Tibial artery (tissue), 4 donors: ENCODE measurements at regions not wholly inside any gene's neighbourhood (a gene's known extent, or its start where the extent isn't known, plus 50 kb on each side); places are given as distances from the start of the nearest gene placed in this dataset.

Experiments
- DNase-seq, 2 donors: peaks; one replicate each; pipeline ENCODE4 v3.0.0-alpha.2; 2019
- H3K27ac ChIP-seq, 2 donors: fragments of 200-600 bp; sonication (generic) in 1 of 2; 1 replicate in 1 of 2; 2 replicates in 1 of 2; pipeline ENCODE4 v1.5.1; 2018 to 2019; ENCODE audit warnings: mild to moderate bottlenecking in 1 of 2
- H3K27me3 ChIP-seq, 2 donors: fragments of 200-600 bp; sonication (generic) in 1 of 2; one replicate each; pipeline versions ENCODE4 v1.5.1 to v1.6.0; 2016 to 2019
- H3K36me3 ChIP-seq, 3 donors: fragments of 200-600 bp; sonication (generic) in 2 of 3; one replicate each; pipeline ENCODE4 v1.5.1; 2016 to 2019; ENCODE audit warnings: mild to moderate bottlenecking in 2 of 3
- H3K4me1 ChIP-seq, 4 donors: fragments of 200-600 bp; sonication (generic) in 2 of 4; 1 replicate in 3 of 4; 2 replicates in 1 of 4; pipeline ENCODE4 v1.5.1; 2016 to 2019
- H3K4me3 ChIP-seq, 2 donors: fragments of 200-600 bp; sonication (generic) in 1 of 2; 1 replicate in 1 of 2; 2 replicates in 1 of 2; pipeline ENCODE4 v1.5.1; 2018 to 2019; ENCODE audit warnings: mild to moderate bottlenecking in 2 of 2
- H3K9me3 ChIP-seq, 3 donors: fragments of 200-600 bp; sonication (generic) in 1 of 3; one replicate each; pipeline ENCODE4 v1.5.1; 2016 to 2019
- intact Hi-C: fragments of 100-400 bp; cut with DNase I; formaldehyde crosslinking; loops from one replicate; pipeline ENCODE4 v1.15.0; 2023; ENCODE audit warnings: low total_unique reads
- TF ChIP-seq, protein P1 (sequence below), 2 experiments: fragments of 200-600 bp in 1 of 2; fragments of 450-650 bp in 1 of 2; IDR thresholded peaks; one replicate each; pipeline ENCODE4 v1.5.1; 2017 to 2019; ENCODE audit warnings: antibody characterized with exemption in 2 of 2, mild to moderate bottlenecking in 1 of 2, moderate library complexity in 1 of 2

DNA sequence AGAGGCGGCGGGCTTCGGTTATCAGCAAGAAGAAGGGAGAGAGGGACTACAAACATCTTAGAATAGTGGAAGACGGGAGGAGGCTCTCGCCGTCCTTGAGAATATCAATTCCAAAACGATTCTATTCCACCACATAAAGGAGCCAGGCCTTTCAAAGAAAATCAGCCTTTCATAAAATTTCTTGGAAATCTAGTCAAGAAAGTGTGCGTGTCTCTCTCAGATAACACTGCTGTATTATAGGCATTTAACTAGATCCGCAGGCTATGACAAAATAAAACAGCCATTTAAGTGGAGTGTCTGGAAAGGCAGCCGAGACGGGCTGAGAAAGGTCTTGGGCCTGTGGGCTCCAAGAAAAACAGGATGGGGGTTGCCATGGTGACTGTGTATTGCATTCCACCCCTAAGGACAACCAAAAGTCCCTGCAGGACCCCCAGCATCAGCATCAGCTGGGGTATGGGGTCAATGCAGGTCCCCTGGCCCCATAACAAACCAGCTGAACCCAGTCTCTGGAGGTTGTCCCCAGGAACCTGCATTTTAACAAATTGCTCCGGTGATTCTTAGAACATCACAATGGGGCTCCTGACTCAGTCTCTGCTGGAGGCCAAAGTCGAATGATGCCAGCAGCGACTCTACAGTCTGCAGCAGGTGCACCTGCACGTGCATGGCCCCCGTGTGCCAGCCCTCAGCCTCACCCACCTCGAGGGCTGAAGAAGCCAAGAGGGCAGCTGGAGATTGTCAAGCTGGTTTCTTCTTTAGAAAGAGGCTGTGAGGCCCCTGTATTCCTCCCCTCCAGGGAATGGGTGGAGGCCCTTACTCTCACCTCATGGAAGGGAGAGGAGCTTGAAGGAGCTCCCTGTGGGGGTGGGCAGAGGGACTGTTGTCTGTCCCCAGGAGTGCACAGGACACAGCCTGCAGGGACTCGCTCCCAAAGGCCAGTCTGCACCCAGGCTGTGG is 287.4 kb downstream of the NPHP4 start:
- Histone ChIP-seq H3K4me1 (no peaks in the 10 kb centered on the region), H3K9me3 (no peaks in the 10 kb centered on the region), H3K4me3 (no peak overlapping the region), H3K36me3 (no peaks in the 10 kb centered on the region), H3K27ac (no peak overlapping the region), H3K27me3 (peaks cover 0 to 11% of the 10 kb centered on the region in 2 donors)
- intact Hi-C loops, result no loop called here
- peak in 1 of 2 donors; percentile 44 for DNase-seq
- TF ChIP-seq, protein P1, sequence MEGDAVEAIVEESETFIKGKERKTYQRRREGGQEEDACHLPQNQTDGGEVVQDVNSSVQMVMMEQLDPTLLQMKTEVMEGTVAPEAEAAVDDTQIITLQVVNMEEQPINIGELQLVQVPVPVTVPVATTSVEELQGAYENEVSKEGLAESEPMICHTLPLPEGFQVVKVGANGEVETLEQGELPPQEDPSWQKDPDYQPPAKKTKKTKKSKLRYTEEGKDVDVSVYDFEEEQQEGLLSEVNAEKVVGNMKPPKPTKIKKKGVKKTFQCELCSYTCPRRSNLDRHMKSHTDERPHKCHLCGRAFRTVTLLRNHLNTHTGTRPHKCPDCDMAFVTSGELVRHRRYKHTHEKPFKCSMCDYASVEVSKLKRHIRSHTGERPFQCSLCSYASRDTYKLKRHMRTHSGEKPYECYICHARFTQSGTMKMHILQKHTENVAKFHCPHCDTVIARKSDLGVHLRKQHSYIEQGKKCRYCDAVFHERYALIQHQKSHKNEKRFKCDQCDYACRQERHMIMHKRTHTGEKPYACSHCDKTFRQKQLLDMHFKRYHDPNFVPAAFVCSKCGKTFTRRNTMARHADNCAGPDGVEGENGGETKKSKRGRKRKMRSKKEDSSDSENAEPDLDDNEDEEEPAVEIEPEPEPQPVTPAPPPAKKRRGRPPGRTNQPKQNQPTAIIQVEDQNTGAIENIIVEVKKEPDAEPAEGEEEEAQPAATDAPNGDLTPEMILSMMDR (IDR thresholded peaks at IDR 0.05), result no peak

DNA sequence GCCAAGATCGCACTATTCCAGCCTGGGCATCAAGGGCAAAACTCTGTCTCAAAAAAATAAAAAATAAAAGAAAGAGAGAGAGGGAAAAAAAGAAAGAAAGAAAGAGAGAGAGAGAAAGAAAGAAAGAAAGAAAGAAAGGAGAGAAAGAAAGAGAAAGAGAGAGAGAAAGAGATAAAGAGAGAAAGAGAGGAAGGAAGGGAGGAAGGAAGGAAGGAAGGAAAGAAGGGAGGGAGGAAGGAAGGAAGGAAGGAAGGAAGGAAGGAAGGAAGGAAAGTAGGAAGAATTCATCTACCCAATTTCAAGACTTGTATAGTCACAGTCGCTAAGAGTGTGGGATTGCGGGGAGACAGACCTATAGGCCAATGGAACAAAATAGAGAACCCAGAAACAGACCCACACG is 290.6 kb downstream of the NPHP4 start:
- no peaks in the 10 kb centered on the region for H3K36me3 ChIP-seq
- H3K4me3 ChIP-seq, result no peak overlapping the region
- H3K4me1 ChIP-seq, result no peaks in the 10 kb centered on the region
- no peak for DNase-seq
- intact Hi-C loops, result no loop called here
- peaks cover 0 to 7% of the 10 kb centered on the region in 2 donors for H3K27me3 ChIP-seq
- no peak overlapping the region for H3K27ac ChIP-seq
- H3K9me3 ChIP-seq, result no peaks in the 10 kb centered on the region
- TF ChIP-seq, protein P1 (IDR thresholded peaks at IDR 0.05), result no peak

DNA sequence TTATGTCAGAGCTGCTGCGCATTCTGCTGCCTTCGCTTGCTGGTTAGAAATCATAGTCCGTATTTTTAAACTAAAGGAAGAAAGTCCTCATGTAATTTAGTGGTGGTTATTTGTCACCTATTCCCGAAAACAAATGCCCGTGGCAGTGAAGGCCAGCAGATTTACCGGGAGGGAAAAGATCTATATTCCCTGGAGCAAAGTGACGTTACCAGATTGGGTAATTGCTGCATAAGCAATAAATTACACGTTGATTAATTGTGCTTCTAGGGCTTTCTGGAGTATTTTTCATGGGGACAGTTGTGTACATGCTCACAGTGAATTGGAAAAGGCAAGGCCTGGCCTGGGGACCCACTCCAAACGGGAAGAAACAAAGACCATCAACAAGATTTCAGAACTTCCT is 298.7 kb downstream of the NPHP4 start:
- intact Hi-C loops, result no loop called here

DNA sequence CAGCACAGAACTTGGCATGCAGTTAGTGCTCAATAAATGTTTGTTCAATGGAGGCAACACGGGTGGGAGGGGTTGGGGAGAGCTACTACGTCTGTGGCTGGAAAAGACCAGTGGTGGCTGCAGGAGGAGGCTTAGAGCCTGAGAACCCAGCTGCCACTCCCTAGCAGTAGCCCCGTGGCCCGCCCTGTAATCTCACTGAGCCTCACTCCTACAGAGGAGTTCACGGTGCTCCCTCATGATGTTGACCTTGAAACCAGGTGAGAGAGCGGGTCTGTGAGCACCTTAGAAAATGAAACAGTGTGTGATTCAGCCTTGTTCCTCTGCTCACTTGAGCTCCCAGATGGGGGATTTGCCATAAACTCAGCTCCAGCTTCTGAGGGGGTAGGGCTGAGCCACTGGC is 299.6 kb downstream of the NPHP4 start:
- Histone ChIP-seq H3K4me3 (no peak overlapping the region), H3K27me3 (peaks cover 0 to 7% of the 10 kb centered on the region in 2 donors), H3K36me3 (no peaks in the 10 kb centered on the region), H3K4me1 (no peaks in the 10 kb centered on the region), H3K27ac (no peak overlapping the region), H3K9me3 (no peaks in the 10 kb centered on the region)
- DNase-seq, result no peak
- TF ChIP-seq, protein P1 (IDR thresholded peaks at IDR 0.05), result no peak
- intact Hi-C loops, result no loop called here

More for the DNA sequence above, 298.7 kb downstream of the NPHP4 start:
- Histone ChIP-seq H3K36me3 (no peaks in the 10 kb centered on the region), H3K9me3 (no peaks in the 10 kb centered on the region), H3K4me3 (no peak overlapping the region), H3K4me1 (no peaks in the 10 kb centered on the region), H3K27me3 (peaks cover 0 to 7% of the 10 kb centered on the region in 2 donors), H3K27ac (no peak overlapping the region)
- TF ChIP-seq, protein P1 (IDR thresholded peaks at IDR 0.05), result no peak
- DNase-seq, result no peak

DNA sequence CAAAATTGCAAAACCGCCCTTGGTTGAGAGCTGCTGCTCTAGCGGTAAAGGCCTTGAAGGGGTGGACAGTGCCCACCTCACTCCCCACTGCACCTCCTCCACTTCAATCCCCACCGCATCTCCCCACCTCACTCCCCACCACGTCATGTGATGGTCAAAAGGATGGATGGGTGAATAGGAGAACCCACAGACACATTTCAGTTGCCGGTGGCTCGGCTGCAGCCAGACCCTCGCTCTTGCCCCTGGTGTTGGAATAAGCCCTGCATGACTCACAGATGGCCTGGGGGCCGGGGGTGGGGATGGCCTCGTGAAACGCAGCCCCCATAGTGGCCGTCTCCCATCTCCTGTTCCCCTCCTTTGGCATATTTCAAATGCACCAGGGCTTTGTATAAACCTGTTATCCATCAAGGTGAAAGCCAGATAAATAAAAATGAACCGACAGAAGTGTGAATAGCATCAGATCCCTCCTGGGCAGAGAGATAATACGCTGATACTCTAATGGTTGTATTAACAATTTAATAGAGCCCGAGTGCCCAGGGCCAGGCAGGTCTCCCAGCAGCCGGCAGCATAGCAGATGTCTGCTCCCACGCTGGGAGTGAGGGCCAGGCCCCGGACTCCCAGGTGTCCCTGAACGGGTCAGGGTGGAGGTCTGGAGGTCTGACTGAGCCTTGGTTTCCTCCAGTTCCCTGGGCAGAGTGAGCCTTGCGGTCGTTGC is 300.3 kb downstream of the NPHP4 start:
- peaks cover 0 to 10% of the 10 kb centered on the region in 2 donors for H3K27me3 ChIP-seq
- H3K4me1 ChIP-seq, result no peaks in the 10 kb centered on the region
- no peak for DNase-seq
- H3K36me3 ChIP-seq, result no peaks in the 10 kb centered on the region
- intact Hi-C loops, result no loop called here
- TF ChIP-seq, protein P1 (IDR thresholded peaks at IDR 0.05), result no peak
- no peak overlapping the region for H3K27ac ChIP-seq
- no peak overlapping the region for H3K4me3 ChIP-seq
- no peaks in the 10 kb centered on the region for H3K9me3 ChIP-seq
